ENCODE measurements at regions not wholly inside any gene's neighbourhood (a gene's known extent, or its start where the extent isn't known, plus 50 kb on each side); places are given as distances from the start of the nearest gene placed in this dataset.

- no peak for FAIRE-seq
- Histone ChIP-seq H3K27me3 (ENCODE audit: control insufficient read depth in 2 of 2, insufficient read depth in 2 of 2, low read length in 2 of 2) (no peaks in the 10 kb centered on the region), H3K27ac (ENCODE audit: insufficient read depth, low read depth, low read length) (no peak overlapping the region), H3K9me3 (replicated peaks; ENCODE audit: control insufficient read depth, insufficient read depth, low read length) (no peaks in the 10 kb centered on the region), H3K9me1 (replicated peaks; ENCODE audit: control insufficient read depth, extremely low read depth, insufficient read depth, low read length) (no peaks in the 10 kb centered on the region), H3K4me2 (ENCODE audit: insufficient read depth, low read length) (no peak overlapping the region), H4K20me1 (replicated peaks; ENCODE audit: control insufficient read depth, extremely low read depth, insufficient read depth, low read length) (no peaks in the 10 kb centered on the region), H2AFZ (ENCODE audit: low read depth, low read length) (no peak overlapping the region), H3K79me2 (ENCODE audit: control insufficient read depth, insufficient read depth, low read length) (no peaks in the 10 kb centered on the region), H3K4me3 (replicated peaks in 1 of 3; ENCODE audit: insufficient read depth in 1 of 3, low read depth in 1 of 3, low read length in 3 of 3) (no peak overlapping the region), H3K9ac (replicated peaks; ENCODE audit: extremely low read depth, insufficient read depth, low read length) (no peak overlapping the region), H3K36me3 (ENCODE audit: control insufficient read depth in 2 of 2, extremely low read depth in 1 of 2, insufficient read depth in 2 of 2, low read length in 2 of 2) (no peaks in the 10 kb centered on the region), H3K4me1 (ENCODE audit: control insufficient read depth, extremely low read depth, insufficient read depth, low read length) (no peaks in the 10 kb centered on the region)
- ChIA-PET CTCF (no interaction called here), POLR2A (no interaction called here)
- TF ChIP-seq MAX (IDR thresholded peaks at IDR 0.05; ENCODE audit: insufficient read depth, insufficient read length) (no peak), MYC (IDR thresholded peaks at IDR 0.05; ENCODE audit: low read depth, low read length) (no peak), FOS (IDR thresholded peaks at IDR 0.05; ENCODE audit: borderline replicate concordance, insufficient read depth, low read length) (no peak), CTCF (IDR thresholded peaks at IDR 0.05; ENCODE audit: extremely low read depth in 1 of 2, insufficient read depth in 1 of 2, low read depth in 1 of 2, low read length in 2 of 2) (no peak), POLR2A (IDR thresholded peaks at IDR 0.05; ENCODE audit: low read depth, low read length) (no peak), POLR2AphosphoS5 (IDR thresholded peaks at IDR 0.05; ENCODE audit: insufficient read depth, low read depth, low read length) (no peak), EZH2 (IDR thresholded peaks at IDR 0.05; ENCODE audit: borderline replicate concordance, low read depth, low read length, severe bottlenecking) (no peak), GATA2 (IDR thresholded peaks at IDR 0.05; ENCODE audit: insufficient read depth, insufficient read length, low read depth, low read length) (no peak), JUN (IDR thresholded peaks at IDR 0.05; ENCODE audit: borderline replicate concordance, insufficient read depth, insufficient read length, low read depth) (no peak)
- no TSS peak for BruUV-seq (replicated peaks)
- no peak for DNase-seq (ENCODE audit: low read depth, low spot score)
- dilution Hi-C loops (cut with MboI; ENCODE audit: extremely low pct_ligation_motif_present, low sequenced_read_pairs), result no loop called here
- intact Hi-C loops (cut with micrococcal nuclease), result no loop called here
Measured at GRCh38 chr11:80362563-80363340, 921.9 kb upstream of the TENM4 start.
